MM.1S (cell line): ENCODE measurements at regions not wholly inside any gene's neighbourhood (a gene's known extent, or its start where the extent isn't known, plus 50 kb on each side); places are given as distances from the start of the nearest gene placed in this dataset.

ENCODE experiments used
- EZH2 ChIP-seq: fragments of 300-600 bp; sonication (generic); optimal IDR thresholded peaks from 2 replicates; pipeline ENCODE3; 2017; ENCODE audit warnings: low read depth, mild to moderate bottlenecking, antibody characterized with exemption, low read length, mixed read lengths
- TF ChIP-seq, protein P1 (sequence below): fragments of 300-600 bp; sonication (generic); IDR thresholded peaks from 2 replicates; pipeline ENCODE4 v1.5.1; 2016; ENCODE audit warnings: antibody characterized with exemption, low read length, mixed read lengths

GRCh38 chr11:26193694-26194365 is 138.1 kb upstream of the ANO3 start:
- TF ChIP-seq, protein P1, sequence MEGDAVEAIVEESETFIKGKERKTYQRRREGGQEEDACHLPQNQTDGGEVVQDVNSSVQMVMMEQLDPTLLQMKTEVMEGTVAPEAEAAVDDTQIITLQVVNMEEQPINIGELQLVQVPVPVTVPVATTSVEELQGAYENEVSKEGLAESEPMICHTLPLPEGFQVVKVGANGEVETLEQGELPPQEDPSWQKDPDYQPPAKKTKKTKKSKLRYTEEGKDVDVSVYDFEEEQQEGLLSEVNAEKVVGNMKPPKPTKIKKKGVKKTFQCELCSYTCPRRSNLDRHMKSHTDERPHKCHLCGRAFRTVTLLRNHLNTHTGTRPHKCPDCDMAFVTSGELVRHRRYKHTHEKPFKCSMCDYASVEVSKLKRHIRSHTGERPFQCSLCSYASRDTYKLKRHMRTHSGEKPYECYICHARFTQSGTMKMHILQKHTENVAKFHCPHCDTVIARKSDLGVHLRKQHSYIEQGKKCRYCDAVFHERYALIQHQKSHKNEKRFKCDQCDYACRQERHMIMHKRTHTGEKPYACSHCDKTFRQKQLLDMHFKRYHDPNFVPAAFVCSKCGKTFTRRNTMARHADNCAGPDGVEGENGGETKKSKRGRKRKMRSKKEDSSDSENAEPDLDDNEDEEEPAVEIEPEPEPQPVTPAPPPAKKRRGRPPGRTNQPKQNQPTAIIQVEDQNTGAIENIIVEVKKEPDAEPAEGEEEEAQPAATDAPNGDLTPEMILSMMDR = no peak
- no peak for TF ChIP-seq EZH2
